HAP-1 (cell line): ENCODE measurements at regions not wholly inside any gene's neighbourhood (a gene's known extent, or its start where the extent isn't known, plus 50 kb on each side); places are given as distances from the start of the nearest gene placed in this dataset.

Source experiments
- DNase-seq, 2 experiments: peaks; one replicate each; pipeline ENCODE4 v3.0.0-alpha.2; 2016 to 2020; ENCODE audit warnings: low spot score in 2 of 2
- H3K27me3 ChIP-seq: fragments of 250-450 bp; sonication (Bioruptor Pico); 2 replicates; pipeline ENCODE4 v1.5.1; 2020; ENCODE audit warnings: low read depth, mild to moderate bottlenecking, moderate library complexity
- H3K36me3 ChIP-seq: fragments of 250-450 bp; sonication (Bioruptor Pico); replicated peaks from 2 replicates; pipeline ENCODE4 v1.5.1; 2020; ENCODE audit warnings: mild to moderate bottlenecking
- H3K4me1 ChIP-seq: fragments of 250-450 bp; sonication (Bioruptor Pico); 2 replicates; pipeline ENCODE4 v1.5.1; 2020; ENCODE audit warnings: mild to moderate bottlenecking
- H3K4me3 ChIP-seq: fragments of 250-450 bp; sonication (Bioruptor Pico); 2 replicates; pipeline ENCODE4 v1.5.1; 2020; ENCODE audit warnings: mild to moderate bottlenecking, moderate library complexity
- H3K9me3 ChIP-seq: fragments of 250-450 bp; sonication (Bioruptor Pico); 2 replicates; pipeline ENCODE4 v1.5.1; 2020; ENCODE audit warnings: mild to moderate bottlenecking, moderate library complexity
- in situ Hi-C: fragments of 300-500 bp; cut with MboI; formaldehyde crosslinking; loops from 3 replicates; pipeline ENCODE4 v1.14.3; 2020; ENCODE audit warnings: low sequenced_read_pairs, inconsistent platforms, mixed read lengths

GRCh38 chr3:95905182-95905581 is 909.2 kb upstream of the EPHA6 start:
- Histone ChIP-seq H3K36me3 (no peaks in the 10 kb centered on the region), H3K27me3 (no peaks in the 10 kb centered on the region), H3K4me3 (no peak overlapping the region), H3K9me3 (no peaks in the 10 kb centered on the region), H3K4me1 (no peaks in the 10 kb centered on the region)
- in situ Hi-C loops = no loop called here
- DNase-seq = no peak

- Histone ChIP-seq H3K9me3 (no peaks in the 10 kb centered on the region; the same call in 1 of the 2 replicates), H3K36me3 (no peaks in the 10 kb centered on the region), H3K4me1 (no peaks in the 10 kb centered on the region), H3K4me3 (no peak overlapping the region), H3K27me3 (no peaks in the 10 kb centered on the region)
- in situ Hi-C loops = no loop called here
- DNase-seq = no peak
Measured at GRCh38 chr3:95911767-95912166, 902.6 kb upstream of the EPHA6 start.

GRCh38 chr3:95923496-95924210 is 890.7 kb upstream of the EPHA6 start:
- DNase-seq = no peak
- H3K4me3 ChIP-seq = no peak overlapping the region
- no peaks in the 10 kb centered on the region for H3K9me3 ChIP-seq
- no peaks in the 10 kb centered on the region for H3K27me3 ChIP-seq
- in situ Hi-C loops = no loop called here
- peaks cover 6% of the 10 kb centered on the region for H3K4me1 ChIP-seq
- H3K36me3 ChIP-seq = no peaks in the 10 kb centered on the region

- H3K4me1 ChIP-seq = peaks cover 10% of the 10 kb centered on the region
- H3K27me3 ChIP-seq = no peaks in the 10 kb centered on the region
- in situ Hi-C loops = no loop called here
- H3K4me3 ChIP-seq = no peak overlapping the region
- DNase-seq = peak in 1 of 2 experiments; percentile 38
- H3K9me3 ChIP-seq = no peaks in the 10 kb centered on the region
- no peaks in the 10 kb centered on the region for H3K36me3 ChIP-seq
Measured at GRCh38 chr3:95926904-95927501, 887.4 kb upstream of the EPHA6 start.

- in situ Hi-C loops = no loop called here
- H3K4me1 ChIP-seq = no peaks in the 10 kb centered on the region
- H3K27me3 ChIP-seq = no peaks in the 10 kb centered on the region; the same call in 1 of the 2 replicates
- no peaks in the 10 kb centered on the region for H3K9me3 ChIP-seq
- no peak overlapping the region for H3K4me3 ChIP-seq
- DNase-seq = no peak
- no peaks in the 10 kb centered on the region for H3K36me3 ChIP-seq
Measured at GRCh38 chr3:95934181-95934580, 880.2 kb upstream of the EPHA6 start.

GRCh38 chr3:95939235-95939809 is 875.1 kb upstream of the EPHA6 start:
- Histone ChIP-seq H3K27me3 (no peaks in the 10 kb centered on the region; the same call in 1 of the 2 replicates), H3K4me3 (no peak overlapping the region), H3K9me3 (no peaks in the 10 kb centered on the region), H3K4me1 (no peaks in the 10 kb centered on the region), H3K36me3 (no peaks in the 10 kb centered on the region)
- in situ Hi-C loops = no loop called here
- DNase-seq = no peak

- in situ Hi-C loops = no loop called here
- H3K4me3 ChIP-seq = no peak overlapping the region
- no peak for DNase-seq
- no peaks in the 10 kb centered on the region for H3K4me1 ChIP-seq
- no peaks in the 10 kb centered on the region for H3K36me3 ChIP-seq
- H3K27me3 ChIP-seq = no peaks in the 10 kb centered on the region
- H3K9me3 ChIP-seq = no peaks in the 10 kb centered on the region
Measured at GRCh38 chr3:95965704-95966336, 848.6 kb upstream of the EPHA6 start.

GRCh38 chr3:95971573-95971972 is 842.8 kb upstream of the EPHA6 start:
- H3K9me3 ChIP-seq = no peaks in the 10 kb centered on the region
- no peak for DNase-seq
- no peaks in the 10 kb centered on the region for H3K27me3 ChIP-seq
- H3K36me3 ChIP-seq = no peaks in the 10 kb centered on the region
- H3K4me1 ChIP-seq = no peaks in the 10 kb centered on the region
- in situ Hi-C loops = no loop called here
- H3K4me3 ChIP-seq = no peak overlapping the region

- no peak overlapping the region for H3K4me3 ChIP-seq
- in situ Hi-C loops = no loop called here
- H3K4me1 ChIP-seq = no peaks in the 10 kb centered on the region
- DNase-seq = no peak
- H3K9me3 ChIP-seq = no peaks in the 10 kb centered on the region
- H3K27me3 ChIP-seq = no peaks in the 10 kb centered on the region
- H3K36me3 ChIP-seq = no peaks in the 10 kb centered on the region
Measured at GRCh38 chr3:95994338-95994737, 820.1 kb upstream of the EPHA6 start.

GRCh38 chr3:96000966-96001365 is 813.4 kb upstream of the EPHA6 start:
- H3K4me3 ChIP-seq = no peak overlapping the region
- no peaks in the 10 kb centered on the region for H3K9me3 ChIP-seq
- peak in 1 of 2 experiments; percentile 18 for DNase-seq
- H3K27me3 ChIP-seq = no peaks in the 10 kb centered on the region
- in situ Hi-C loops = no loop called here
- no peaks in the 10 kb centered on the region for H3K36me3 ChIP-seq
- H3K4me1 ChIP-seq = no peaks in the 10 kb centered on the region

- DNase-seq = no peak
- no peaks in the 10 kb centered on the region for H3K9me3 ChIP-seq
- no peaks in the 10 kb centered on the region for H3K27me3 ChIP-seq
- H3K36me3 ChIP-seq = no peaks in the 10 kb centered on the region
- no peaks in the 10 kb centered on the region for H3K4me1 ChIP-seq
- H3K4me3 ChIP-seq = no peak overlapping the region
- in situ Hi-C loops = no loop called here
Measured at GRCh38 chr3:96007650-96008195, 806.7 kb upstream of the EPHA6 start.

GRCh38 chr3:96012939-96013338 is 801.5 kb upstream of the EPHA6 start:
- Histone ChIP-seq H3K4me3 (no peak overlapping the region), H3K9me3 (no peaks in the 10 kb centered on the region), H3K4me1 (no peaks in the 10 kb centered on the region), H3K27me3 (no peaks in the 10 kb centered on the region), H3K36me3 (no peaks in the 10 kb centered on the region)
- DNase-seq = no peak
- in situ Hi-C loops = no loop called here

- Histone ChIP-seq H3K27me3 (no peaks in the 10 kb centered on the region), H3K36me3 (no peaks in the 10 kb centered on the region), H3K4me3 (no peak overlapping the region), H3K9me3 (no peaks in the 10 kb centered on the region), H3K4me1 (no peaks in the 10 kb centered on the region)
- in situ Hi-C loops = no loop called here
- no peak for DNase-seq
Measured at GRCh38 chr3:96017556-96017955, 796.8 kb upstream of the EPHA6 start.

GRCh38 chr3:96022676-96023075 is 791.7 kb upstream of the EPHA6 start:
- in situ Hi-C loops = no loop called here
- Histone ChIP-seq H3K4me3 (no peak overlapping the region), H3K27me3 (no peaks in the 10 kb centered on the region), H3K36me3 (no peaks in the 10 kb centered on the region), H3K4me1 (no peaks in the 10 kb centered on the region), H3K9me3 (no peaks in the 10 kb centered on the region)
- no peak for DNase-seq
